GM12873 (cell line): ENCODE measurements at regions not wholly inside any gene's neighbourhood (a gene's known extent, or its start where the extent isn't known, plus 50 kb on each side); places are given as distances from the start of the nearest gene placed in this dataset.

Source experiments
- TF ChIP-seq, protein P1 (sequence below): IDR thresholded peaks from 2 replicates; pipeline ENCODE4 v1.5.1; 2012; ENCODE audit warnings: low read depth, mild to moderate bottlenecking, moderate library complexity, low read length, control low read depth; ENCODE audit not compliant: insufficient read depth; ENCODE audit errors: missing control alignments

DNA sequence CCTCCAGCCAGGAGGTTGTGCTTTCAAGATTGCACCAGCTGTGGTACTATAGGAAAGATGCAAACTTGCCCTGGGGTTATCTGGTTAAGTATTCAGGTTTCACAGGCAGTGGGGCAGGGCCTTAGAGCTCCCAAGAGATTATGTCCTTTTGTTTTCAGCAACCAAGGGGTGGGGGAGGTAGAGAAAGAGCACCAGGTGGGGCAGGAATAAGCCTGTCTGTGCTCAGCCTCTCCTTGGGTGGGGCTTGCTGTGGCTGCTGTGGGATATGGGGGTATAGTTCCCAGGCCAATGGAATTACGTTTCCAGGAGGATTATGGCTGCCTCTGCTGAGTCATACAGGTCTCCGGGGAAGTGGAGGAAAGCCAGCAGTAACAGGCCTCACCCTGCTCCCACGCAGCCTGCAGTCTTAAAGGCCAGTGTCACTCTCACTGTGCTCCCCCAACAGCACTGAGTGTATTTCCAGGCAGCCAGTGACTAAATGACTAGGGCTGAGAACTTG lies 508.6 kb downstream of the RWDD3 start:
- TF ChIP-seq, protein P1, sequence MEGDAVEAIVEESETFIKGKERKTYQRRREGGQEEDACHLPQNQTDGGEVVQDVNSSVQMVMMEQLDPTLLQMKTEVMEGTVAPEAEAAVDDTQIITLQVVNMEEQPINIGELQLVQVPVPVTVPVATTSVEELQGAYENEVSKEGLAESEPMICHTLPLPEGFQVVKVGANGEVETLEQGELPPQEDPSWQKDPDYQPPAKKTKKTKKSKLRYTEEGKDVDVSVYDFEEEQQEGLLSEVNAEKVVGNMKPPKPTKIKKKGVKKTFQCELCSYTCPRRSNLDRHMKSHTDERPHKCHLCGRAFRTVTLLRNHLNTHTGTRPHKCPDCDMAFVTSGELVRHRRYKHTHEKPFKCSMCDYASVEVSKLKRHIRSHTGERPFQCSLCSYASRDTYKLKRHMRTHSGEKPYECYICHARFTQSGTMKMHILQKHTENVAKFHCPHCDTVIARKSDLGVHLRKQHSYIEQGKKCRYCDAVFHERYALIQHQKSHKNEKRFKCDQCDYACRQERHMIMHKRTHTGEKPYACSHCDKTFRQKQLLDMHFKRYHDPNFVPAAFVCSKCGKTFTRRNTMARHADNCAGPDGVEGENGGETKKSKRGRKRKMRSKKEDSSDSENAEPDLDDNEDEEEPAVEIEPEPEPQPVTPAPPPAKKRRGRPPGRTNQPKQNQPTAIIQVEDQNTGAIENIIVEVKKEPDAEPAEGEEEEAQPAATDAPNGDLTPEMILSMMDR, result no peak

DNA sequence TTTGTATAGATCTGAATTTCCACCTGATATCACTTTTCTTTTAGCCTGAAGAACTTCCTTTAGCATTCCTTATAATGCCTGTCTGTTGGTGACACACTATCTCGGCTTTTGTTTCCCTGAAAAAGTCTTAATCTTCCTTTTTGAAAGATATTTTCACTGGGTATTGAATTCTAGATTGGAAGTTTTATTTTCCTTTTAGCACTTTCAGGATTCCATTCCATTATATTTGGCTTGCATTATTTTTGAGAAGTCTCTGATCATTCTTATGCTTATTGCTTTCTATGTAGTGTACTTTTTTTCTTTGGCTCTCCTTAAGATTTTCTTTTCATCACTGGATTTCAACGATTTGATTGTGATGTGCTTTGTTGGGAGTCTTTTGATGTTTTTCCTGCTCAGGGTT lies 510.7 kb downstream of the RWDD3 start:
- TF ChIP-seq, protein P1, result no peak

DNA sequence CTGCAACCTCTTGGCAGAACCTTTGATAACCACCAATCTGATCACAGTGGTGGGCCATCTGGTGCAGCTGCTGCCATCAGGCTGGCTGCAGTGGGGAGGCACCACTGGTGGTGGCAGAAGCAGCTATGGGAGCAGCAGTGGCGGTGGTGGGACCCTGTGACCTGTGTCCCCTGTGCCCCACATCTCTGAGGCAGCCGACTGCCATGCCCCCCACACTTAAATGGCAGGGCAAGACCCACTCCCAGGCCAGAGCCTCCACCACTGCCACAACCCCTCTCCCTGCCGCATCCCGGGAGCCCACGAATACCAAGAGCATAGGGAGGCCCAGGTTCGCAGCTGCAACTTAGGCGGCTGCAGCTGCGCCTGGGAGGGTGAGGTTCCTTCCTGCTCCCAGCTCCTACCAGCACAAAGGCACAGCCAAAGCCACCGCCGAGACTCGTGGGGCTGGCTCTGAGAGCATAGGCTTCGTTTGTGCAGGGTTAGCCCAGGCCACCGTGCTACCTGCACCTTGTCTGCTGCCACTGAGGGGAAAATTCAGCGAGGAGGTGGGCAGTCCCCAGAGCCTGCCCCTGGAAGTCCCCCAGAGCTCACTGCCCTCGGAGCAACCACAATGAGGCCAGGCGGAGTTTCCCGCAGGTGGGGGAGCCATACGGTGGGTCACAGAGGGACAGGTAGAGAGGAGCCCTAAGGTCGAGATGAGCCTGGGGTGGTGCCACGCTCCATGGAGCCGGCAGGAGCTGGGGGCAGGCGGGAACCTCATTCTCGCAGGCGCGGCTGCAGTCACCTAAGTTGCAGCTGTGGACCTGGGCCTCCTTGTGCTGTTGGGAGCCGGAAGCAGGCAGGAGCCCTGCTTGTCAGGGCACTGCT lies 518.7 kb downstream of the RWDD3 start:
- TF ChIP-seq, protein P1, result no peak

DNA sequence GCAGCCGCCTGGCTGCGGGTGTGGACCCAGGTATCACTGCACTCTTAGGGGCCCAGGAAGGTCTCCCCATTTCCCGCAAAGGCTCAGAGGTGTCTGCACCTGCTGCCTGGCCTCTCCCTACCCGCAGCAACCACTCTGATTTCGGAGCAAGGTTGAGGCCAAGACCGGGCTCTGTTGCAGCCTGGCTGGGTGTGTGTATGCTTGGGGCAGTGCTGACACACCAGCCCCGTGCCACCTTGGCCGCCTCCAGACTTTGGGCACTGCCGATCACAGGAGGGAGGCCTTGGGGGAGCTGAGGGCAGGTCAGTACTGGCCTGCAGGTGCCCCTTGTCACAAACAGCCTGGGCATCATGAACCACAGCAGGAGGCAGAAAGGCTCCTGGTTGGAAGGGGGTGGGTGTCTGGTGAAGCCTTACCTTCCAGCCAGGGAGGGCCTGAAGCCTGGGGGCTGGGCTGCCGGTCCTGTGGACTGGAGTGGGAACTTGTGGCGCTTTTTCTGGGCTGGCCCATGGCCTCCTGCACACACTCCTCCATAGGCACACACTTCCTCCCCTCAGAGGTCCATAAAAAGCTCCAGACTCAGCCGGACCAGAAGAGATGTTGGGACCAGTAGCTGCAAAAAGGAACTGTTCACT lies 519.5 kb downstream of the RWDD3 start:
- TF ChIP-seq, protein P1, result no peak

DNA sequence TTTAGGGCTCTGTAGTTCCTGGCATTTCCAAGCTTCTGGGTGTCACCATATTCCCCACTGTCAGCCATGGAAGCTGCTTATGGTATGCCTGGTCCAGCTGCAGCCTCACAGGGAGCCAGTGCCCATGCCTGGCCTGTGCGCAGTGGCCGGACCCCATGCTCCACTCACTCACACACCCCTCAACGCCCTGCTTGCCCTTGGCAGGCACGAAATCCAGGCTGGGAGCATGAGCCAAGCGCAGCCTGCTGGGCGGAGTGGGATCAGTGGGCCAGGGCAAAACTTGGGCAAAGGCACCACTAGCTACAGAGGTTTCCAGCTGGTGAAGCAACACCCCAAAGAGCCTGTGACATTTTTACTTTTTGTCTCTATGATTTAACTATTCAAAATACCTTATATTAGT lies 520.4 kb downstream of the RWDD3 start:
- TF ChIP-seq, protein P1, result no peak

DNA sequence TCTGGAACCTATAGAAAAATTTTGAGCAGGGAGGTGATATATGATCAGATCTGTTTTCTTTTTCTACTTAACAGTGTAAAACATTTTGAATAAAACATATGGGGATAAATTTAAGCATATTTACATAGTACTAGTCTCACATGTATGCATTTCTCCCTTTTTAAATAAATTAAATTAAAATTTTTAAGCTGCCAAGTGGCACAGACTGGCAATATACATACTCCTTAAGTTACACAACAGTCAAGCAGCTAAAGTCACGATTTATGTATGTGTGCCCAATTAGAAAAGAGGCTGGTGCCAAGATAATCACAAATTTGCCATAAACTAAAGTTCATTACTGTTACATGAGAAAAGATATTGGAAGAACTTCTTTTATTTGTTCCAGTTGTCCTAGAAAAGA lies 532.0 kb downstream of the RWDD3 start:
- TF ChIP-seq, protein P1, result no peak

DNA sequence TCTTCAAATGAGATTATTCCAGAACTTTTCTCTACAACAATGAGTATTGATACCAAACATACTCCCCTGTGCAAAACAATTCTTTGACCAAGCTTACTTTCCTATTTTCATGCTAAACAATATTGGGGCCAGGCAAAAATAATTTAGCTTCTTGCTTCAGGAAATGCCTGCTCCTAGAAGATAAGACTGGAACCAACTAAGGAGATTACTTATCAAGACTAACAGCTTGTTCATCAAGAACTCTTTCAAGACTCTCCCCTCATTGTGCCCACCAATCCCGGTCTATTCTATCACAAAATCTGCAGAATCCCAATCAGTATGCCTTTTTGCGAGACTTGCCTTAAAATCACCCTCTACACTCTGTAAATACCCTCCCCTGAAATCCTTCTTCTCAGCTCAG lies 536.6 kb downstream of the RWDD3 start:
- TF ChIP-seq, protein P1, result no peak
